Retinal pigment epithelial cell (primary cell): ENCODE measurements at regions not wholly inside any gene's neighbourhood (a gene's known extent, or its start where the extent isn't known, plus 50 kb on each side); places are given as distances from the start of the nearest gene placed in this dataset.

Experiments used
- DNase-seq: peaks from one replicate; pipeline ENCODE4 v3.0.0-alpha.2; 2010; ENCODE audit warnings: low read depth
- H3K4me3 ChIP-seq: 2 replicates; pipeline ENCODE4 v1.5.1; 2011; ENCODE audit warnings: mild to moderate bottlenecking, low read length, control low read depth, moderate library complexity
- TF ChIP-seq, protein P1 (sequence below): conservative IDR thresholded peaks from 2 replicates; pipeline ENCODE4 v1.5.1; 2011; ENCODE audit warnings: low read depth, low read length, control low read depth, inconsistent platforms

DNA sequence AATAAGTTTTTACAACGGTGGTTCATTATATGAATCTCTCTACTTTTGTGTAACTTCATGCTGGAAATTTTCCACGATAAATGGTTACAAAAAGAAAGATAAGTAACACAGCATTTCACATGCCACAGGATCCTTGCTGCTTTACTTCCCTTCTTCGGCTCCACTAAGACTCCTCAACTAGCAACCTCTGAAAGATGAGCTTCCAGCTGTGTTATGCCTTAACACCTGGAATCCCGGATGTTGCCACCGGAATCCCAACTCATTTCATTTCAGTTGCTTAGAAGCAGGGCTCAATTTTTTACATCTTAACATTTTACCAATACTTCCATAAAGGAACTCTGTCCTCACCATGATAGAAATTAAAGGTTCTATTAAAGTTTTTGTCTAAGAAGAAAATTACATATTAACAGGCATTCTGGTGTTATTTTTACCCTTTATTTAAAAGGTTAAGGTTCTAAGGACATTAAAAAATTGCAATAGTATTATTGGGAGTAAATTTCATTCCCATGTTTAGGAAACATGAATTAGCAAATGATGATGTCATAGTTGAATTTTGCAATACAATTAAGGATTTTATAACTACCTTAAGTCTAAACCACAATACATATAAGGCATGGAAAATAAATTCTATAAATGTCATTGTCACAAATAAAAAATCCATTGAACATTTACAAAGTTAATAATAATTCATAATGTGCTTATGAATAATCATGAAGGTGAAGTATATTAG lies 57.1 kb upstream of the IL6 start:
- TF ChIP-seq, protein P1, sequence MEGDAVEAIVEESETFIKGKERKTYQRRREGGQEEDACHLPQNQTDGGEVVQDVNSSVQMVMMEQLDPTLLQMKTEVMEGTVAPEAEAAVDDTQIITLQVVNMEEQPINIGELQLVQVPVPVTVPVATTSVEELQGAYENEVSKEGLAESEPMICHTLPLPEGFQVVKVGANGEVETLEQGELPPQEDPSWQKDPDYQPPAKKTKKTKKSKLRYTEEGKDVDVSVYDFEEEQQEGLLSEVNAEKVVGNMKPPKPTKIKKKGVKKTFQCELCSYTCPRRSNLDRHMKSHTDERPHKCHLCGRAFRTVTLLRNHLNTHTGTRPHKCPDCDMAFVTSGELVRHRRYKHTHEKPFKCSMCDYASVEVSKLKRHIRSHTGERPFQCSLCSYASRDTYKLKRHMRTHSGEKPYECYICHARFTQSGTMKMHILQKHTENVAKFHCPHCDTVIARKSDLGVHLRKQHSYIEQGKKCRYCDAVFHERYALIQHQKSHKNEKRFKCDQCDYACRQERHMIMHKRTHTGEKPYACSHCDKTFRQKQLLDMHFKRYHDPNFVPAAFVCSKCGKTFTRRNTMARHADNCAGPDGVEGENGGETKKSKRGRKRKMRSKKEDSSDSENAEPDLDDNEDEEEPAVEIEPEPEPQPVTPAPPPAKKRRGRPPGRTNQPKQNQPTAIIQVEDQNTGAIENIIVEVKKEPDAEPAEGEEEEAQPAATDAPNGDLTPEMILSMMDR, result no peak
- DNase-seq, result no peak
- H3K4me3 ChIP-seq, result no peak overlapping the region

DNA sequence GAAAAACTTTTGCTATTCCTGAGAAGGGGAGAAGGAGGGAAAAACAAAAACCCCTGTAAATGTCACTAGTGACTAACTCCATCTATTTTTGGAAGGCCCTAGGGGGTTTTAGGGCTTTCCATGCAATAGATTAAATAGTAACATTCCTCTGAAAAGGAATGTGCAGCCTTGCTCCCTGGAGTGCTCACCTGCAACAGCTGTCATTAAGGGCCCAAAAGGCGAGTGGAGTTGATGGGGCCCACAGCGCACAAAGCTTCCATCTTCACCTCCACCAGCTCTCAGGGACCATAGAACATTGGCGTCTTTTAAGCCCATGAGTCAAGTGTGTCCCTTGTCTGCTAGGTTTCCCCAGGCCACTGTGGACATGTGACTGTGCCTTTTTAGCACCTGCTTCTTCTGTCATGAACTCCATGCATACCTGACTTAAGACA lies 58.0 kb upstream of the IL6 start:
- no peak for DNase-seq
- TF ChIP-seq, protein P1, result no peak
- H3K4me3 ChIP-seq, result no peak overlapping the region

DNA sequence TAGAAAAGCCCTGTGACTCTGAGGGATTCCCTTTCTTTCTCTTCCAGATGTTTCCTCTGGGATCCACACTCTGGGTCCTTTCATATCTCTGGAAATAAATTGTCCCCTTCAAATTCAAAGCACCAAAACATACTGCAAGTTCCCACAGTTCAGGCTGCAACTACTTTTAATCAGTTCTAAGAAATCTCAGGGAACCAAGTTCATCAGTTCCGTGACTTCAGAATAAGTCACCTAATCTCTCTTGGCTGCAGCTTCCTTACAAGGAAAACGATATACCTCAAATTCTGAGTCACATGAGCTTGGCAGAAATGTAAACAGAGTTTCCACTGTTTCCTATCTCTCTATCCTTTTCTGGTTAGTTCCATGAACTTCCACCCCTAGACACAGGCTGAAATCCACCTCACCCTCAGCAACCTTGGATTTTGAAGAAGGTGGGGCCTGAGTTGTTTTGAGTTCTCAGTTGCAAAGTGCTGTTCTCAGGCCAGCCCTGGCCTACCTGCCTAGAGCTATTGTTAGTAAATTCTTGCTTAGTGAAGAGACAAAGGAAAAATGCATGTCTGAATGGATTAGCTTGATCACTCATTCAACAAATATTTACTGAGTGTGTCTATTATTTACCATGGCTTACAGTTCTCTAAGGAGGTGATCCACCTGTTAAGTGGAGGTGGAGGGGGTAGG lies 59.3 kb upstream of the IL6 start:
- H3K4me3 ChIP-seq, result no peak overlapping the region
- TF ChIP-seq, protein P1, result no peak
- DNase-seq, result peak; percentile 88

DNA sequence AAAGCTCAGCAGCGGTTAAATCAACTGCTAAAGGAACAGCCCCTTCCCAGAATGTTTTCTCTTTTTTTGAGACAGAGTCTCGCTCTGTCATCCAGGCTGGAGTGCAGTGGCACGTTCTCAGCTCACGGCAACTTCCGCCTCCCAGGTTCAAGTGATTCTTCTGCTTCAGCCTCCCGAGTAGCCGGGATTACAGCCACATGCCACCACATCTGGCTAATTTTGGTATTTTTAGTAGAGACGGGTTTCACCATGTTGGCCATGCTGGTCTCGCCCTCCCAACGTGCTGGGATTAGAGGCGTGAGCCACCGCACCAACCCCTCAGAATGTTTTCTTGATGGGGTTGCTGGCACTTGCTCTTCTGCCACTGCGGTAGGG lies 59.8 kb upstream of the IL6 start:
- TF ChIP-seq, protein P1, result no peak
- no peak for DNase-seq
- H3K4me3 ChIP-seq, result no peak overlapping the region

DNA sequence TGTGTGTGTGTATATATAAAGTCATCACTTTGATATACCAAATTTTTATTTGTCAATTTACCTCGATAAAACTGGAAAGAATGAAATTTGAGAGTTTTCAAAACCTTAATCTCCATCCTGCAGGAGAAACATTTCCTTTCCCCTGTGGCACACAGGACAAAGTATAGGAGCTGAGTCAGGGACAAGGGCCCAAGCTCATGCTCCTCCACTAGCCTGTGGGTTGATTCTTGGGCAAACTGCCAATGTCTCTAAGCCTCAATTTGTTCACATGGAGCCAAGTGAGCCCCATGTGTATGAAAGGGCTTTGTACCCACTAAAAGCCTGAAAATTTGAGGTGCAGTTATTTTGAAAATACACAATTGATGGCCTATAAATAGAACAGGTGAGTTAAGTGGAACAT lies 60.3 kb upstream of the IL6 start:
- H3K4me3 ChIP-seq, result no peak overlapping the region
- TF ChIP-seq, protein P1, result no peak
- peak; percentile 76 for DNase-seq

DNA sequence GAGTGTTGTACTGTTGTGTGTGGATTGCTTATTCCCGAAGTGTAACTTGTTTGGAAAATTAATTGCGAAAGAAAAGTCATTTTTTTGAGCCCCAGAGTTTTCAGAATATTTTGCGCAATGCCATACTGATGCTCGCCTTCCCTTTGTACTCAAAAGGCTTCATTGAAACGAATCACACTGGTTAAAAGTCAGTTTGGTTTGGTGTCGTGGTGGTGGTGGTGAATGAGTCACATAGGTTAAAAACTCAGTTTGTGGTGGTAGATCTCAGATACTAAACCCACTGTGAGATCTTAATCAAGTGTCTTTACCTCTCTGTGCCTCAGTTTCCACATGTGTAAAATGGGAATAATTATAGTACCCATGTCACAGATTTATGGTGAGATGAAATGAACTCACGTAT lies 61.1 kb upstream of the IL6 start:
- no peak for DNase-seq
- H3K4me3 ChIP-seq, result no peak overlapping the region
- TF ChIP-seq, protein P1, result no peak
